ENCODE measurements at regions not wholly inside any gene's neighbourhood (a gene's known extent, or its start where the extent isn't known, plus 50 kb on each side); places are given as distances from the start of the nearest gene placed in this dataset.

GRCh38 chr4:174152717-174153466 is 130.6 kb downstream of the FBXO8 start:
- no peak overlapping the region for H3K27ac ChIP-seq
- H3K27me3 ChIP-seq = no peaks in the 10 kb centered on the region
- H3K9me3 ChIP-seq = no peaks in the 10 kb centered on the region
- H3K36me3 ChIP-seq = no peaks in the 10 kb centered on the region
- H3K4me3 ChIP-seq = no peak overlapping the region
- H3K4me1 ChIP-seq = no peaks in the 10 kb centered on the region
- intact Hi-C loops (cut with DNase I; ENCODE audit: low total_unique reads) = no loop called here
- TF ChIP-seq, protein P1, sequence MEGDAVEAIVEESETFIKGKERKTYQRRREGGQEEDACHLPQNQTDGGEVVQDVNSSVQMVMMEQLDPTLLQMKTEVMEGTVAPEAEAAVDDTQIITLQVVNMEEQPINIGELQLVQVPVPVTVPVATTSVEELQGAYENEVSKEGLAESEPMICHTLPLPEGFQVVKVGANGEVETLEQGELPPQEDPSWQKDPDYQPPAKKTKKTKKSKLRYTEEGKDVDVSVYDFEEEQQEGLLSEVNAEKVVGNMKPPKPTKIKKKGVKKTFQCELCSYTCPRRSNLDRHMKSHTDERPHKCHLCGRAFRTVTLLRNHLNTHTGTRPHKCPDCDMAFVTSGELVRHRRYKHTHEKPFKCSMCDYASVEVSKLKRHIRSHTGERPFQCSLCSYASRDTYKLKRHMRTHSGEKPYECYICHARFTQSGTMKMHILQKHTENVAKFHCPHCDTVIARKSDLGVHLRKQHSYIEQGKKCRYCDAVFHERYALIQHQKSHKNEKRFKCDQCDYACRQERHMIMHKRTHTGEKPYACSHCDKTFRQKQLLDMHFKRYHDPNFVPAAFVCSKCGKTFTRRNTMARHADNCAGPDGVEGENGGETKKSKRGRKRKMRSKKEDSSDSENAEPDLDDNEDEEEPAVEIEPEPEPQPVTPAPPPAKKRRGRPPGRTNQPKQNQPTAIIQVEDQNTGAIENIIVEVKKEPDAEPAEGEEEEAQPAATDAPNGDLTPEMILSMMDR (IDR thresholded peaks at IDR 0.05) = no peak
- DNase-seq = no peak

- no peaks in the 10 kb centered on the region for H3K27me3 ChIP-seq
- H3K4me3 ChIP-seq = no peak overlapping the region
- H3K36me3 ChIP-seq = no peaks in the 10 kb centered on the region
- no peak overlapping the region for H3K27ac ChIP-seq
- H3K4me1 ChIP-seq = no peaks in the 10 kb centered on the region
- intact Hi-C loops (cut with DNase I; ENCODE audit: low total_unique reads) = no loop called here
- DNase-seq = no peak
- TF ChIP-seq, protein P1 (IDR thresholded peaks at IDR 0.05) = no peak
- H3K9me3 ChIP-seq = no peaks in the 10 kb centered on the region
Observed at GRCh38 chr4:174147863-174148262, 135.6 kb downstream of the FBXO8 start.

DNA sequence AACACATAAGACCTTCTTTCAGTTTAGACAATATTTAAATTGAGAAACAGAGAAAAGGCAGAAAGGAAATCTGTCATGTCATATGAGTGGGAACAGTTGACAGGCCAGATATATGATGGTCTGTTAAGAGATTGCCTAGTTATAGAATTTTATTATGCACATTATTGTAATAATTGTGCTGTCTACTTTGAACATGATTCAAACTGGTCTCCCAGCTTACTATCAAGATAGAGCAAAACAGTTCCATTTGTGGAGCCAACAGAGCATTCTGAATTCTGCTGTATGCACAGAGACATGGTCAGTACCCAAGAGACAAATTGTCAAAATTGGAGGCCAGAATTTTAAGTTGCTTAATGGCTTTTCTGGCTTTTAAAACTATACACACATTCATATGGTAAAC is 139.4 kb downstream of the FBXO8 start:
- Histone ChIP-seq H3K4me3 (no peak overlapping the region), H3K4me1 (no peaks in the 10 kb centered on the region), H3K27ac (no peak overlapping the region), H3K36me3 (no peaks in the 10 kb centered on the region), H3K9me3 (no peaks in the 10 kb centered on the region), H3K27me3 (no peaks in the 10 kb centered on the region)
- DNase-seq = no peak
- intact Hi-C loops (cut with DNase I; ENCODE audit: low total_unique reads) = no loop called here
- TF ChIP-seq, protein P1 (IDR thresholded peaks at IDR 0.05) = no peak

GRCh38 chr4:174141876-174142275 is 141.6 kb downstream of the FBXO8 start:
- no peak overlapping the region for H3K4me3 ChIP-seq
- no peaks in the 10 kb centered on the region for H3K36me3 ChIP-seq
- no peak overlapping the region for H3K27ac ChIP-seq
- TF ChIP-seq, protein P1 (IDR thresholded peaks at IDR 0.05) = no peak
- no peak for DNase-seq
- intact Hi-C loops (cut with DNase I; ENCODE audit: low total_unique reads) = no loop called here
- H3K9me3 ChIP-seq = no peaks in the 10 kb centered on the region
- H3K27me3 ChIP-seq = no peaks in the 10 kb centered on the region
- H3K4me1 ChIP-seq = no peaks in the 10 kb centered on the region

- intact Hi-C loops (cut with DNase I; ENCODE audit: low total_unique reads) = no loop called here
- TF ChIP-seq, protein P1 (IDR thresholded peaks at IDR 0.05) = no peak
- no peak for DNase-seq
Observed at GRCh38 chr4:174138616-174139015, 144.9 kb downstream of the FBXO8 start.

More at GRCh38 chr4:174138616-174139015, 144.9 kb downstream of the FBXO8 start:
- H3K9me3 ChIP-seq = no peaks in the 10 kb centered on the region
- H3K27me3 ChIP-seq = no peaks in the 10 kb centered on the region
- peaks cover 0 to 5% (median 2%) of the 10 kb centered on the region in 4 donors for H3K4me1 ChIP-seq
- H3K27ac ChIP-seq = no peak overlapping the region
- no peak overlapping the region for H3K4me3 ChIP-seq
- no peaks in the 10 kb centered on the region for H3K36me3 ChIP-seq
